Esophagus (tissue), 2 donors: ENCODE measurements at regions not wholly inside any gene's neighbourhood (a gene's known extent, or its start where the extent isn't known, plus 50 kb on each side); places are given as distances from the start of the nearest gene placed in this dataset.

Experiments
- H3K27ac ChIP-seq, 2 donors: one replicate each; pipeline ENCODE4 v1.5.1; 2013; ENCODE audit warnings: low read depth in 2 of 2, mild to moderate bottlenecking in 2 of 2, inconsistent platforms in 1 of 2, low read length in 1 of 2, moderate library complexity in 1 of 2
- H3K27me3 ChIP-seq, 2 donors: one replicate each; pipeline ENCODE4 v1.6.1; 2013; ENCODE audit warnings: low read length in 2 of 2, control low read depth in 1 of 2, mild to moderate bottlenecking in 1 of 2; ENCODE audit not compliant: insufficient read depth in 2 of 2, control insufficient read depth in 1 of 2
- H3K36me3 ChIP-seq, 2 donors: one replicate each; pipeline ENCODE4 v1.6.1; 2013; ENCODE audit warnings: low read length in 1 of 2; ENCODE audit not compliant: control insufficient read depth in 2 of 2, insufficient read depth in 2 of 2
- H3K4me1 ChIP-seq, 2 donors: one replicate each; pipeline ENCODE4 v1.6.1; 2013; ENCODE audit warnings: low read length in 1 of 2; ENCODE audit not compliant: control insufficient read depth in 2 of 2, insufficient read depth in 2 of 2
- H3K4me3 ChIP-seq, 2 donors: one replicate each; pipeline ENCODE4 v1.5.1; 2013; ENCODE audit warnings: low read length in 2 of 2, mild to moderate bottlenecking in 2 of 2, low read depth in 1 of 2, moderate library complexity in 1 of 2
- H3K9me3 ChIP-seq, 2 donors: one replicate each; pipeline ENCODE4 v1.6.1; 2013; ENCODE audit warnings: mild to moderate bottlenecking in 2 of 2, low read depth in 1 of 2, low read length in 1 of 2, moderate library complexity in 1 of 2; ENCODE audit not compliant: control insufficient read depth in 2 of 2, insufficient read depth in 1 of 2
- WGBS, 2 donors: extraction: QIAGEN DNeasy Blood & Tissue Kit; methylation state at CpG; one replicate each; pipeline ENCODE4 v1.1.7; 2013; 5-methylcytosine and 5-hydroxymethylcytosine counted together
- donor health status: healthy with polysubstance abuse.
- donor health status: Bipolar disorder and iron deficiency.

GRCh38 chr3:188002626-188003138, 151.3 kb upstream of the LPP start:
- WGBS, 2 donors: 100% methylated on average over 1 of the region's 1 CpG
- Histone ChIP-seq H3K9me3 (no peaks in the 10 kb centered on the region), H3K36me3 (no peaks in the 10 kb centered on the region), H3K4me1 (no peaks in the 10 kb centered on the region), H3K27me3 (no peaks in the 10 kb centered on the region), H3K4me3 (no peak overlapping the region), H3K27ac (no peak overlapping the region)

- no peak overlapping the region for H3K4me3 ChIP-seq
- no peak overlapping the region for H3K27ac ChIP-seq
- no peaks in the 10 kb centered on the region for H3K9me3 ChIP-seq
- WGBS, 2 donors: 50 to 72% methylated on average over 9 of the region's 9 CpGs
- H3K27me3 ChIP-seq: no peaks in the 10 kb centered on the region
- no peaks in the 10 kb centered on the region for H3K36me3 ChIP-seq
- H3K4me1 ChIP-seq: no peaks in the 10 kb centered on the region
Measured at GRCh38 chr3:188003188-188004171, 150.5 kb upstream of the LPP start.

- 79 to 80% methylated on average over 17 of the region's 17 CpGs for WGBS, 2 donors
- Histone ChIP-seq H3K4me1 (no peaks in the 10 kb centered on the region), H3K4me3 (no peak overlapping the region), H3K36me3 (no peaks in the 10 kb centered on the region), H3K9me3 (no peaks in the 10 kb centered on the region), H3K27me3 (no peaks in the 10 kb centered on the region), H3K27ac (no peak overlapping the region)
Measured at GRCh38 chr3:188006726-188007393, 147.1 kb upstream of the LPP start.

GRCh38 chr3:188007897-188008296, 146.1 kb upstream of the LPP start:
- Histone ChIP-seq H3K27me3 (no peaks in the 10 kb centered on the region), H3K4me1 (no peaks in the 10 kb centered on the region), H3K36me3 (no peaks in the 10 kb centered on the region), H3K4me3 (no peak overlapping the region), H3K9me3 (no peaks in the 10 kb centered on the region), H3K27ac (no peak overlapping the region)
- 91% methylated on average over 6 of the region's 6 CpGs for WGBS, 2 donors

- no peaks in the 10 kb centered on the region for H3K9me3 ChIP-seq
- H3K4me1 ChIP-seq: no peaks in the 10 kb centered on the region
- H3K27me3 ChIP-seq: no peaks in the 10 kb centered on the region
- 87 to 95% methylated on average over 3 of the region's 3 CpGs for WGBS, 2 donors
- H3K4me3 ChIP-seq: no peak overlapping the region
- H3K36me3 ChIP-seq: no peaks in the 10 kb centered on the region
- H3K27ac ChIP-seq: no peak overlapping the region
Measured at GRCh38 chr3:188008582-188009213, 145.3 kb upstream of the LPP start.

- no peaks in the 10 kb centered on the region for H3K9me3 ChIP-seq
- H3K27me3 ChIP-seq: no peaks in the 10 kb centered on the region
- H3K27ac ChIP-seq: no peak overlapping the region
- 74 to 77% methylated on average over 8 of the region's 8 CpGs for WGBS, 2 donors
- no peaks in the 10 kb centered on the region for H3K36me3 ChIP-seq
- H3K4me1 ChIP-seq: no peaks in the 10 kb centered on the region
- no peak overlapping the region for H3K4me3 ChIP-seq
Measured at GRCh38 chr3:188010478-188010877, 143.5 kb upstream of the LPP start.

GRCh38 chr3:188019727-188020126, 134.2 kb upstream of the LPP start:
- 78 to 82% methylated on average over 4 of the region's 4 CpGs for WGBS, 2 donors
- Histone ChIP-seq H3K36me3 (no peaks in the 10 kb centered on the region), H3K27me3 (no peaks in the 10 kb centered on the region), H3K9me3 (no peaks in the 10 kb centered on the region), H3K4me3 (no peak overlapping the region), H3K4me1 (no peaks in the 10 kb centered on the region), H3K27ac (no peak overlapping the region)

GRCh38 chr3:188021041-188021440, 132.9 kb upstream of the LPP start:
- no peak overlapping the region for H3K27ac ChIP-seq
- H3K36me3 ChIP-seq: no peaks in the 10 kb centered on the region
- H3K4me1 ChIP-seq: no peaks in the 10 kb centered on the region
- no peaks in the 10 kb centered on the region for H3K9me3 ChIP-seq
- WGBS, 2 donors: 87 to 91% methylated on average over 3 of the region's 3 CpGs
- no peak overlapping the region for H3K4me3 ChIP-seq
- H3K27me3 ChIP-seq: no peaks in the 10 kb centered on the region

GRCh38 chr3:188021502-188022040, 132.4 kb upstream of the LPP start:
- Histone ChIP-seq H3K9me3 (no peaks in the 10 kb centered on the region), H3K27ac (no peak overlapping the region), H3K4me1 (no peaks in the 10 kb centered on the region), H3K27me3 (no peaks in the 10 kb centered on the region), H3K4me3 (no peak overlapping the region), H3K36me3 (no peaks in the 10 kb centered on the region)
- WGBS, 2 donors: 83 to 85% methylated on average over 7 of the region's 7 CpGs
